Osteoblast (primary cell): ENCODE measurements at regions not wholly inside any gene's neighbourhood (a gene's known extent, or its start where the extent isn't known, plus 50 kb on each side); places are given as distances from the start of the nearest gene placed in this dataset.

Experiments
- DNase-seq: peaks from one replicate; pipeline ENCODE4 v3.0.0; 2011; ENCODE audit warnings: low spot score, mixed read lengths; ENCODE audit not compliant: insufficient read length; ENCODE audit errors: missing footprints
- H2AFZ ChIP-seq: 2 replicates; pipeline ENCODE4 v1.6.0; 2011; ENCODE audit warnings: mild to moderate bottlenecking, low read length
- H3K27ac ChIP-seq: 2 replicates; pipeline ENCODE4 v1.5.1; 2011; ENCODE audit warnings: mild to moderate bottlenecking, low read depth, low read length, moderate library complexity
- H3K27me3 ChIP-seq: 2 replicates; pipeline ENCODE4 v1.6.0; 2012; ENCODE audit warnings: mild to moderate bottlenecking, control low read depth, inconsistent platforms, low read length, moderate library complexity; ENCODE audit not compliant: insufficient read depth
- H3K36me3 ChIP-seq: 2 replicates; pipeline ENCODE4 v1.5.1; 2011; ENCODE audit warnings: mild to moderate bottlenecking, low read length, control low read depth, moderate library complexity; ENCODE audit not compliant: insufficient read depth
- H3K4me1 ChIP-seq: 2 replicates; pipeline ENCODE4 v1.5.1; 2011; ENCODE audit warnings: mild to moderate bottlenecking, low read length, control low read depth, moderate library complexity; ENCODE audit not compliant: insufficient read depth
- H3K4me2 ChIP-seq: 2 replicates; pipeline ENCODE4 v1.6.0; 2011; ENCODE audit warnings: mild to moderate bottlenecking, low read length; ENCODE audit not compliant: insufficient read depth
- H3K4me3 ChIP-seq: fragments of 200-600 bp; sonication (generic); 3 replicates; pipeline ENCODE4 v1.5.1; 2012; ENCODE audit warnings: mild to moderate bottlenecking, low read length, inconsistent platforms; ENCODE audit not compliant: insufficient read depth
- H3K79me2 ChIP-seq: 2 replicates; pipeline ENCODE4 v1.6.0; 2012; ENCODE audit warnings: mild to moderate bottlenecking, low read length, control low read depth, inconsistent platforms; ENCODE audit not compliant: insufficient read depth
- H3K9me3 ChIP-seq: 2 replicates; pipeline ENCODE4 v1.5.1; 2011; ENCODE audit warnings: low read depth, low read length, control low read depth
- H4K20me1 ChIP-seq: 2 replicates; pipeline ENCODE4 v1.6.0; 2012; ENCODE audit warnings: mild to moderate bottlenecking, low read length, control low read depth; ENCODE audit not compliant: insufficient read depth
- CTCF ChIP-seq: IDR thresholded peaks from 2 replicates; pipeline ENCODE4 v1.5.1; 2011; ENCODE audit warnings: mild to moderate bottlenecking, low read depth, low read length, moderate library complexity; ENCODE audit errors: extremely low read depth

DNA sequence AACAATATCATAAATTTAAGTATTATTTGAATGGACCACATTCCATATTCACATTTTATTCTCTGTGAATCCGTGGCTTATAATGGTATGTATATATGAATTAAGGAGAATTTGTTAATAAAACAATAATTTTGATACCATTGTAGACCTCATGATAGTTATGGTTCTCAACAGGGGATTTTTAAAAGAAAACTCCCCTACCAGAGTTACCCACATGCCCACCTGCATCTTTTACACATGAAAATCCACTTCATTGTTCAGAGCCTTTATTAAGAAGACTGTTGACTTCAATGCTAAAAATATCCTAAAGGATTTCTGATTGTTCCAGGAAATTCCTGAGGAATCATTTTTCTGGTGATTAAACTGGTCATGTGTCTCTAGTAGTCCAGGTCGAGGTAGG is 557.7 kb upstream of the MEF2C start:
- Histone ChIP-seq H3K4me1 (peaks cover 14% of the 10 kb centered on the region), H3K9me3 (no peaks in the 10 kb centered on the region), H3K4me2 (no peak overlapping the region), H2AFZ (no peak overlapping the region), H3K79me2 (no peaks in the 10 kb centered on the region), H3K4me3 (no peak overlapping the region), H3K36me3 (no peaks in the 10 kb centered on the region), H4K20me1 (no peaks in the 10 kb centered on the region), H3K27ac (no peak overlapping the region), H3K27me3 (no peaks in the 10 kb centered on the region)
- no peak for DNase-seq
- no peak for TF ChIP-seq CTCF

DNA sequence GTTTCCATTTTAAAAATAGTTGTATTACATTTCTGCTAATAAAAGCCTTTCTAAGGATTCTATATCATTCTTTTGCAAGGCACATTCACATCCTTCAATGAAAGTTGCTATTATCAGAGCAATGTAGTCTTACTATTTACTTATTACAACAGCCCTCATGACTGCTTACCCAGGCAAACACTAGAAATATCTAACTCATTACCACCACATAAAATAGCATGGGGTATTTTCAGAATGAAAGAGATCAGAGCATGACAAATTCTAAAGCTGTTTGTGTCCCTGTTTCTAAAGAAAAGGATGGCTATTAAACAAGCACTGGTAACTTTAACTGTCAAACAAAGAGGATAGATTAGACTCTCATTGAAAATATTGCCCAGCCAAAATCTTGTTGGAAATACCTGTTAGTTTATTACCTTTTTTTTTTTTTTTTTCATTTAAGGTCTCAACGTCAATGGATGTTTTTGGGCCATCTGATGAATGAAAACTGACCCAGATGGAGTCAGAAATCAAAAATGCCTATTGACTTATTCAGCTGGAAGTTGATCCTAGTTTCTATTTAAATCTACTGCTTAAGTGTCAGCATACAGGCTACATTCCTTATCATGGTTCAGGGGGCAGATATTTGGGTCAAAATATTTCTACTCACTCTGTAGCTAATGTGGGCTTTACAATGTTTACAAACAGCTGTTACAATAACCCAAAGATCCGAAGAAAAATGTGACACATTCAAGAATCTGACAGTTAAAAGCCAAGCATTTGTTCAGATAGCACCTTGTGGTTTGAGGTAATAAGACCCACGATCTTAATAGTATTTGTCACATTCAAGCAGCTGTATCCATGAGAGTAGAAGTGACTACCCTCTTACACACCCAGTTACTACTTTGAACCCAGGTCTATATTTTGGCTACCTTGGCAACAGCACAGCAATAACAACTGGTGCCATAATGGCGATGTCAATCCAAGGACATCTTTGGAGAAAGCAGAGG is 554.8 kb upstream of the MEF2C start:
- peak overlapping the region; percentile 18 for H3K27ac ChIP-seq
- no peaks in the 10 kb centered on the region for H3K79me2 ChIP-seq
- DNase-seq = no peak
- no peak for TF ChIP-seq CTCF
- H3K27me3 ChIP-seq = no peaks in the 10 kb centered on the region
- peaks cover 14% of the 10 kb centered on the region for H3K4me1 ChIP-seq
- H3K36me3 ChIP-seq = no peaks in the 10 kb centered on the region
- H2AFZ ChIP-seq = no peak overlapping the region
- H3K4me3 ChIP-seq = no peak overlapping the region
- no peaks in the 10 kb centered on the region for H3K9me3 ChIP-seq
- H3K4me2 ChIP-seq = peak overlapping the region; percentile 15
- no peaks in the 10 kb centered on the region for H4K20me1 ChIP-seq

DNA sequence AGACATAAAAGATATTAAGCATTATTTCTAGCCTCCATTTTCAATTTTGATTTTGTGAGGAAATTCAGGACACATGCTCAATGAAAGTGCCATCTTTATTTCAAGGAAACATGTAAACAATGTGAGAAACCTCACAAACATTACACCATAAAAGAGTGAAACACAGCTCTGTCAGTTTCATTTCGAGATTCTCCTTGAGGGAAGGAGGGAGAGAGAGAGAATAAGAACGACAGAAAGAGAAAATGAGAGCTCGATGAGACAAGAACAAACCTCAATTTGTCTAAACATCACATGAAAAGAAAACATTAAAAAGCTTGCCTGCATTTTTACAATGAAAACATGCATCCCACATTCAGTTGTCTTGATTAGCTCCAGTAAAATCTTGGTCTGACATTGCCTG is 553.5 kb upstream of the MEF2C start:
- H3K4me2 ChIP-seq = peak overlapping the region; percentile 64
- H3K9me3 ChIP-seq = no peaks in the 10 kb centered on the region
- TF ChIP-seq CTCF = no peak
- DNase-seq = no peak
- H3K27ac ChIP-seq = no peak overlapping the region
- no peaks in the 10 kb centered on the region for H3K27me3 ChIP-seq
- no peaks in the 10 kb centered on the region for H4K20me1 ChIP-seq
- peaks cover 14% of the 10 kb centered on the region for H3K4me1 ChIP-seq
- peak overlapping the region; percentile 31 for H3K4me3 ChIP-seq
- no peaks in the 10 kb centered on the region for H3K36me3 ChIP-seq
- peak overlapping the region; percentile 77 for H2AFZ ChIP-seq
- no peaks in the 10 kb centered on the region for H3K79me2 ChIP-seq

- DNase-seq = no peak
- Histone ChIP-seq H3K4me2 (no peak overlapping the region), H4K20me1 (no peaks in the 10 kb centered on the region), H3K9me3 (no peaks in the 10 kb centered on the region), H3K27ac (no peak overlapping the region), H3K79me2 (no peaks in the 10 kb centered on the region), H3K4me3 (no peak overlapping the region), H3K36me3 (no peaks in the 10 kb centered on the region), H3K4me1 (peaks cover 14% of the 10 kb centered on the region), H2AFZ (no peak overlapping the region), H3K27me3 (no peaks in the 10 kb centered on the region)
- no peak for TF ChIP-seq CTCF
These were observed 552.4 kb upstream of the MEF2C start for GRCh38 chr5:89435347-89435746.
